Right lobe of liver (tissue), 6 donors: ENCODE measurements at regions not wholly inside any gene's neighbourhood (a gene's known extent, or its start where the extent isn't known, plus 50 kb on each side); places are given as distances from the start of the nearest gene placed in this dataset.

Experiments used
- ATAC-seq, 4 donors: fragments of 200-7000 bp; cut with Tn5 transposase; one replicate each; pipeline ENCODE4 v1.9.1; 2020; ENCODE audit warnings: mild to moderate bottlenecking in 4 of 4, moderate library complexity in 4 of 4
- DNase-seq, 3 donors: peaks; one replicate each; pipeline ENCODE4 v3.0.0-alpha.2; 2020
- H3K27ac ChIP-seq, 3 donors: fragments of 200-600 bp; one replicate each; pipeline ENCODE4 v1.8.0; 2022
- H3K27me3 ChIP-seq, 2 donors: fragments of 200-600 bp; one replicate each; pipeline ENCODE4 v1.8.0; 2022
- H3K36me3 ChIP-seq, 4 donors: fragments of 200-600 bp; sonication (generic) in 1 of 4; one replicate each; pipeline versions ENCODE4 v1.5.1 to v1.8.0; 2017 to 2022; ENCODE audit warnings: control low read depth in 1 of 4
- H3K4me1 ChIP-seq, 4 donors: fragments of 200-600 bp; sonication (generic) in 1 of 4; one replicate each; pipeline versions ENCODE4 v1.5.1 to v1.8.0; 2017 to 2022; ENCODE audit warnings: control low read depth in 1 of 4
- H3K4me3 ChIP-seq, 3 donors: fragments of 200-600 bp; one replicate each; pipeline ENCODE4 v1.8.0; 2022
- H3K9me3 ChIP-seq, 4 donors: fragments of 200-600 bp; sonication (generic) in 1 of 4; one replicate each; pipeline versions ENCODE4 v1.5.1 to v1.8.0; 2017 to 2022; ENCODE audit warnings: control low read depth in 1 of 4
- POLR2A ChIP-seq: fragments of 450-650 bp; IDR thresholded peaks from one replicate; pipeline ENCODE4 v1.6.1; 2017; ENCODE audit warnings: antibody characterized with exemption, mild to moderate bottlenecking
- WGBS: methylation state at CpG from one replicate; pipeline ENCODE4 v1.1.6; 2018; ENCODE audit warnings: low coverage, low lambda C conversion rate; ENCODE audit not compliant: insufficient coverage; ENCODE audit errors: missing lambda C conversion rate; 5-methylcytosine and 5-hydroxymethylcytosine counted together
- intact Hi-C, 2 donors: fragments of 100-400 bp; cut with DNase I; formaldehyde crosslinking; loops; one replicate each; pipeline versions ENCODE4 v1.11.2 to v1.14.1; 2022
- TF ChIP-seq, protein P1 (sequence below), 4 donors: fragments of 200-600 bp in 3 of 4; fragments of 450-650 bp in 1 of 4; IDR thresholded peaks; one replicate each; pipeline versions ENCODE4 v1.5.1 to v1.8.0; 2016 to 2022; ENCODE audit warnings: antibody characterized with exemption in 4 of 4, mild to moderate bottlenecking in 2 of 4
- donor health status: DM: no; HTN: yes; CAD: no.
- donor health status: DM: no; HTN: no; CAD: no.
- donor health status: DM: no; HTN: no; CAD: no.
- donor health status: DM: no; HTN: yes; CAD: no.
- donor health status: DM: no; HTN: yes; CAD: no.

DNA sequence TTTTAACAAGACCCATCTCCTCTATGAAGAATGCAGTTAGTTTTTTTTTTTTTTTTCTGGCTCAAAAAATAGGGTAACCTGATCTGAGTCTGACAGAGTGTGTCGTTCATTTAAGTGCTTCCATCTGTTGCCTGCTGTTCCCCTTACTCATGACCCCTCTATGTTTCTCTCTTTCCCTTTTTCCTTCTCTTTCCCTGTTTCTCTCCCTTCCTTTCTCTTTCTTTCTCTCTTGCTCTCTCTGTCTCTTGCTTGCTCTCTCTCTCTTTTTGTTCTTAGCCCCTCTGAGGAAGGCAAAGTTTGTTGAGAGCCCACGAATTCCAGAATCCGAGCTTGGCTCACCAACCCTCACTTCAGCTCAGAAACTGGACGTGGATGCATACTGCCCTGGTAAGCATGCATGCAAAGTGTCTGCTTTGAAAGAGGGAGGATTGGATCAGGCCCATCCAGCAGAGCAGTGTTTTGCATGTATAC lies 185.0 kb downstream of the TANC2 start:
- intact Hi-C loops, result no loop called here
- no peak for DNase-seq
- Histone ChIP-seq H3K4me1 (no peaks in the 10 kb centered on the region), H3K27ac (no peak overlapping the region), H3K36me3 (no peaks in the 10 kb centered on the region), H3K27me3 (no peaks in the 10 kb centered on the region), H3K9me3 (no peaks in the 10 kb centered on the region), H3K4me3 (no peak overlapping the region)
- ATAC-seq, result no peak
- TF ChIP-seq, protein P1, sequence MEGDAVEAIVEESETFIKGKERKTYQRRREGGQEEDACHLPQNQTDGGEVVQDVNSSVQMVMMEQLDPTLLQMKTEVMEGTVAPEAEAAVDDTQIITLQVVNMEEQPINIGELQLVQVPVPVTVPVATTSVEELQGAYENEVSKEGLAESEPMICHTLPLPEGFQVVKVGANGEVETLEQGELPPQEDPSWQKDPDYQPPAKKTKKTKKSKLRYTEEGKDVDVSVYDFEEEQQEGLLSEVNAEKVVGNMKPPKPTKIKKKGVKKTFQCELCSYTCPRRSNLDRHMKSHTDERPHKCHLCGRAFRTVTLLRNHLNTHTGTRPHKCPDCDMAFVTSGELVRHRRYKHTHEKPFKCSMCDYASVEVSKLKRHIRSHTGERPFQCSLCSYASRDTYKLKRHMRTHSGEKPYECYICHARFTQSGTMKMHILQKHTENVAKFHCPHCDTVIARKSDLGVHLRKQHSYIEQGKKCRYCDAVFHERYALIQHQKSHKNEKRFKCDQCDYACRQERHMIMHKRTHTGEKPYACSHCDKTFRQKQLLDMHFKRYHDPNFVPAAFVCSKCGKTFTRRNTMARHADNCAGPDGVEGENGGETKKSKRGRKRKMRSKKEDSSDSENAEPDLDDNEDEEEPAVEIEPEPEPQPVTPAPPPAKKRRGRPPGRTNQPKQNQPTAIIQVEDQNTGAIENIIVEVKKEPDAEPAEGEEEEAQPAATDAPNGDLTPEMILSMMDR (IDR thresholded peaks at IDR 0.05), result no peak
- TF ChIP-seq POLR2A, result no peak
- 45% methylated on average over 4 of the region's 4 CpGs for WGBS

DNA sequence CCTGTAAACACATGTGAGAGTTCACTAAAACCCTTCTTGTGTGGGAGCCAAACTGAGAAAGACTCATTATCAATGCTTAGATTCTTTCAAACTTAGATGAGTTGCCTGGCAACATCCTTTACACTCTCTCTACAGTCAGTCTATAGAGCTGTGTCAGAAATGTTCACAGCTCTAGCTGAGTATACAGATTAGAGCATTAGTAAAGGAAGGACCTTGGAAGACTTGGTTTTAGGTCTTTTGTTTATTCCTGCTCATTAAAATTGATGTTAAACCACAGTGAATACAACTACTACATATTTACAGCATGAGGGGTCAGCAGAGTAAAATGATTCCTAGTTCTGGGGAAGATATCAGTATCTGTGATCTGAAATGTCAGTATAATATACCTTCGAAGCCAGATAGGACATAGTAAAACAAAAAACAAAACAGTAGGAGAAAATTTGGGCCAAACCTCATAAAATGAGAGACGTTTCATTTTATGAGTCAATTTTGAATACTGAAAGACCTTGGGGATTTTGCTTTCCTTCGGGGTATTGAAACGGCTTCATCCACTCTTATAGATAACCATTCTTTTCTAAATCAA lies 186.0 kb downstream of the TANC2 start:
- Histone ChIP-seq H3K9me3 (no peaks in the 10 kb centered on the region), H3K4me3 (no peak overlapping the region), H3K4me1 (no peaks in the 10 kb centered on the region), H3K36me3 (no peaks in the 10 kb centered on the region), H3K27ac (no peak overlapping the region), H3K27me3 (no peaks in the 10 kb centered on the region)
- ATAC-seq (no peak), DNase-seq (no peak)
- TF ChIP-seq, protein P1 (IDR thresholded peaks at IDR 0.05), result no peak
- TF ChIP-seq POLR2A, result no peak
- WGBS, result 63% methylated on average over 4 of the region's 4 CpGs
- intact Hi-C loops, result no loop called here

DNA sequence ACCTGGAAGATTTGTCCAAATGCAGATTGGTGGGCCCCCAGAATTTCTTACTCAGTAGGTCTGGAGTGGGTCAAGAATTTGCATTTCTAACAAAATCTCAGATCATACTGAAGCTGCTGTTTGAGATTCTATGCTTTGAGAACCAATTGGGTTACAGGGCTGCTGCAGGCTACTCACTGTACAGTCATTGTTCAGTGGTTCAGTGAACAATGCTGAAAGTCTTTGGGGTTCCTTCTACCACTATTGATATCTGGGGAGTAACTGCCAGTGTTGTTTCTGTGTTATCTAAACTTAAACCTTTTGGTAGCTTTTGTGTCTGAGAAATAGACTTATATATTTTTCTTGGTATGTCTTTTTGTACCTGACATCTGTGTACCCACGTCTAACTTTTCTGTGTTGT lies 187.5 kb downstream of the TANC2 start:
- TF ChIP-seq, protein P1 (IDR thresholded peaks at IDR 0.05), result no peak
- TF ChIP-seq POLR2A, result no peak
- Histone ChIP-seq H3K4me3 (no peak overlapping the region), H3K27ac (no peak overlapping the region), H3K36me3 (no peaks in the 10 kb centered on the region), H3K9me3 (no peaks in the 10 kb centered on the region), H3K27me3 (no peaks in the 10 kb centered on the region), H3K4me1 (no peaks in the 10 kb centered on the region)
- no peak for DNase-seq
- no peak for ATAC-seq
- WGBS, result 53% methylated on average over 1 of the region's 1 CpG
- intact Hi-C loops, result no loop called here

DNA sequence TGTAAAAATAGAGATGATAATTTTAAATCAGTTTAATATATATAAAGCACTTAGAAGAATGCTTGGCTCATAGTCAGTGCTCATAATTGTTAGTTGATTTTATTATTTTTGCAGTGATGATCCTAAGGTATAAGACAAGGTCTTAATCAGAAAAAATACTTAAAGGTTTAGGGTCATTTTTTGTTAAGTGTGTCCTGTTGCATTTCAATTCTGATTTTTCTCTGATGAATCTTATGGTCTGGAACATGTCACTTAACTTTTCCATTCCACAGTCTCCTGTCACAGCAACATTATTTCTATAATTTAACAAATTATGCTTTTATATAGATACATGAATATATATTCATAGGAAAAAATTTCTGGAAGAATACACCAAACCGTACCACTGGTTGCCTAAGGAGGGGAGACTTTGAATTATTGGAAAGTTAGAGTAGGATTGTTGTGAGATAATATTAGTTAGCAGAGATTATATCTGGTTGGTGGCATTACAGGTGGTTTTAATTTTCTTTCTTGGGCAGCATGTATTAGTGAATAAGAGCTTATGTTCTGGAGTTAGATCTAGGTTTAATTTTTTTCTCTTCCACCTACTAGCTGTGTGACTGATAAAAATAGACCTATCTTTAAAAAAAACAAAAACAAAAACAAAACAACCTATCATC lies 188.7 kb downstream of the TANC2 start:
- H3K4me3 ChIP-seq, result no peak overlapping the region
- H3K27me3 ChIP-seq, result no peaks in the 10 kb centered on the region
- WGBS, result 91% methylated on average over 1 of the region's 1 CpG
- DNase-seq, result no peak
- no peaks in the 10 kb centered on the region for H3K9me3 ChIP-seq
- intact Hi-C loops, result no loop called here
- TF ChIP-seq POLR2A, result no peak
- TF ChIP-seq, protein P1 (IDR thresholded peaks at IDR 0.05), result no peak
- H3K4me1 ChIP-seq, result no peaks in the 10 kb centered on the region
- H3K27ac ChIP-seq, result no peak overlapping the region
- no peak for ATAC-seq
- no peaks in the 10 kb centered on the region for H3K36me3 ChIP-seq
